ENCODE measurements at regions not wholly inside any gene's neighbourhood (a gene's known extent, or its start where the extent isn't known, plus 50 kb on each side); places are given as distances from the start of the nearest gene placed in this dataset.

DNA sequence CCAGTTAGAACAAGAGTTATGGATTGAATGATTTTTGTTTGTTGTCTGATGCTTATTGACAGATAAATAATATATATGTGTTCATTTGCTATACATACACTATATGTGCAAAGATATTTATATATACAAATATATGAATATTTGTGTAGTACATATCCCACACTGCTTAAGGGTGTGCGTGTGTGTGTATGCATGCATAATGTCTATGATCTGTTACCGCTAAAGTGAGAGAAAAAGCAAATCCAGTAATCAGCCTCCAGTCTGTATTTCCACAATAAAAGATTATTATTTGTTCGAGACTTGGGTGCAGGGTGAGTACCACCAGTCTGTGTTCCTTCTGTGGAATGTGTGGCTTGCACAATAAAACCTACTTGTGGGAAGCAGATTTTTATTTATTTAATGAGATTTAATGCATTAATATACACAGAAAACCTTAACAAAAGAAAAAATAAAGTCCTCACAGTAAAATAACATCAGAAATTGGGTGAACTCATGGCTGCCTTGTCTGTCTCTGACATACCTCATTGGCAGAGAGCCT lies 366.0 kb upstream of the TBL1XR1 start:
- TF ChIP-seq, protein P1, sequence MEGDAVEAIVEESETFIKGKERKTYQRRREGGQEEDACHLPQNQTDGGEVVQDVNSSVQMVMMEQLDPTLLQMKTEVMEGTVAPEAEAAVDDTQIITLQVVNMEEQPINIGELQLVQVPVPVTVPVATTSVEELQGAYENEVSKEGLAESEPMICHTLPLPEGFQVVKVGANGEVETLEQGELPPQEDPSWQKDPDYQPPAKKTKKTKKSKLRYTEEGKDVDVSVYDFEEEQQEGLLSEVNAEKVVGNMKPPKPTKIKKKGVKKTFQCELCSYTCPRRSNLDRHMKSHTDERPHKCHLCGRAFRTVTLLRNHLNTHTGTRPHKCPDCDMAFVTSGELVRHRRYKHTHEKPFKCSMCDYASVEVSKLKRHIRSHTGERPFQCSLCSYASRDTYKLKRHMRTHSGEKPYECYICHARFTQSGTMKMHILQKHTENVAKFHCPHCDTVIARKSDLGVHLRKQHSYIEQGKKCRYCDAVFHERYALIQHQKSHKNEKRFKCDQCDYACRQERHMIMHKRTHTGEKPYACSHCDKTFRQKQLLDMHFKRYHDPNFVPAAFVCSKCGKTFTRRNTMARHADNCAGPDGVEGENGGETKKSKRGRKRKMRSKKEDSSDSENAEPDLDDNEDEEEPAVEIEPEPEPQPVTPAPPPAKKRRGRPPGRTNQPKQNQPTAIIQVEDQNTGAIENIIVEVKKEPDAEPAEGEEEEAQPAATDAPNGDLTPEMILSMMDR (IDR thresholded peaks at IDR 0.05), result no peak
- TF ChIP-seq EZH2 (IDR thresholded peaks at IDR 0.05; ENCODE audit: borderline replicate concordance, insufficient read depth, low read depth, low read length, poor library complexity, severe bottlenecking), result no peak
